Small intestine (tissue), 7 donors: ENCODE measurements at regions not wholly inside any gene's neighbourhood (a gene's known extent, or its start where the extent isn't known, plus 50 kb on each side); places are given as distances from the start of the nearest gene placed in this dataset.

ENCODE experiments used
- DNase-seq, 2 donors: peaks; one replicate each; pipeline versions ENCODE4 v3.0.0 to v3.0.0-alpha.2; 2013
- FAIRE-seq: peaks from 2 replicates; lab custom pipeline; 2012; peaks lifted over from hg19 to GRCh38; lab: Jason Lieb, UNC
- H3K27ac ChIP-seq, 3 donors: one replicate each; pipeline ENCODE4 v1.5.1; 2013; ENCODE audit warnings: low read length in 2 of 3, mild to moderate bottlenecking in 2 of 3, control low read depth in 1 of 3, inconsistent platforms in 1 of 3, low read depth in 1 of 3, moderate library complexity in 1 of 3
- H3K27me3 ChIP-seq, 3 donors: one replicate each; pipeline ENCODE4 v1.6.1; 2013; ENCODE audit warnings: low read length in 3 of 3, inconsistent platforms in 1 of 3; ENCODE audit not compliant: control insufficient read depth in 3 of 3, insufficient read depth in 3 of 3
- H3K36me3 ChIP-seq, 3 donors: one replicate each; pipeline ENCODE4 v1.6.1; 2013; ENCODE audit warnings: low read length in 3 of 3, inconsistent platforms in 1 of 3, low read depth in 1 of 3, mild to moderate bottlenecking in 1 of 3, moderate library complexity in 1 of 3; ENCODE audit not compliant: control insufficient read depth in 3 of 3, insufficient read depth in 2 of 3
- H3K4me1 ChIP-seq, 3 donors: one replicate each; pipeline ENCODE4 v1.6.1; 2013; ENCODE audit warnings: low read length in 2 of 3, inconsistent platforms in 1 of 3, low read depth in 1 of 3, mild to moderate bottlenecking in 1 of 3, moderate library complexity in 1 of 3; ENCODE audit not compliant: control insufficient read depth in 3 of 3, insufficient read depth in 2 of 3
- H3K4me3 ChIP-seq, 3 donors: one replicate each; pipeline ENCODE4 v1.5.1; 2013; ENCODE audit warnings: low read length in 3 of 3, control low read depth in 1 of 3, inconsistent platforms in 1 of 3, low read depth in 1 of 3, mild to moderate bottlenecking in 1 of 3, moderate library complexity in 1 of 3
- H3K9me3 ChIP-seq, 2 donors: one replicate each; pipeline ENCODE4 v1.6.1; 2013; ENCODE audit warnings: low read depth in 1 of 2, low read length in 1 of 2; ENCODE audit not compliant: control insufficient read depth in 2 of 2, insufficient read depth in 1 of 2
- WGBS, 3 donors: extraction: QIAGEN DNeasy Blood & Tissue Kit; methylation state at CpG; one replicate each; pipeline ENCODE4 v1.1.7; 2013; 5-methylcytosine and 5-hydroxymethylcytosine counted together
- donor health status: healthy with polysubstance abuse.
- donor health status: control.
- donor health status: control.
- donor health status: Bipolar disorder and iron deficiency.
- donor health status: healthy.

GRCh38 chr6:169078399-169079145 lies 175.1 kb downstream of the THBS2 start:
- DNase-seq (no peak), FAIRE-seq (no peak)
- WGBS, 3 donors: 87 to 92% (median 91%) methylated on average over 7 of the region's 7 CpGs
- Histone ChIP-seq H3K36me3 (no peaks in the 10 kb centered on the region), H3K4me3 (no peak overlapping the region), H3K9me3 (no peaks in the 10 kb centered on the region), H3K27ac (no peak overlapping the region), H3K4me1 (no peaks in the 10 kb centered on the region), H3K27me3 (peaks cover 0 to 2% (median 0%) of the 10 kb centered on the region in 3 donors)

GRCh38 chr6:169075915-169076654 lies 177.6 kb downstream of the THBS2 start:
- H3K36me3 ChIP-seq: no peaks in the 10 kb centered on the region
- WGBS, 3 donors: 67 to 79% (median 73%) methylated on average over 9 of the region's 9 CpGs
- H3K27me3 ChIP-seq: peaks cover 0 to 2% (median 0%) of the 10 kb centered on the region in 3 donors
- peak overlapping the region in 2 of 3 donors; percentile 48 to 63 for H3K27ac ChIP-seq
- H3K4me1 ChIP-seq: no peaks in the 10 kb centered on the region
- DNase-seq (no peak), FAIRE-seq (no peak)
- H3K9me3 ChIP-seq: no peaks in the 10 kb centered on the region
- H3K4me3 ChIP-seq: no peak overlapping the region

GRCh38 chr6:169075211-169075914 lies 178.3 kb downstream of the THBS2 start:
- no peaks in the 10 kb centered on the region for H3K36me3 ChIP-seq
- peak overlapping the region in 2 of 3 donors; percentile 71 to 72 for H3K27ac ChIP-seq
- DNase-seq (peak in 1 of 2 donors; percentile 21), FAIRE-seq (no peak)
- no peaks in the 10 kb centered on the region for H3K4me1 ChIP-seq
- WGBS, 3 donors: 64 to 84% (median 76%) methylated on average over 19 of the region's 19 CpGs
- no peaks in the 10 kb centered on the region for H3K9me3 ChIP-seq
- H3K27me3 ChIP-seq: peaks cover 0 to 2% (median 0%) of the 10 kb centered on the region in 3 donors
- no peak overlapping the region for H3K4me3 ChIP-seq

GRCh38 chr6:169074526-169074925 lies 179.1 kb downstream of the THBS2 start:
- no peaks in the 10 kb centered on the region for H3K4me1 ChIP-seq
- peak overlapping the region in 2 of 3 donors; percentile 56 to 72 for H3K27ac ChIP-seq
- H3K27me3 ChIP-seq: peaks cover 0 to 2% (median 0%) of the 10 kb centered on the region in 3 donors
- no peak for DNase-seq
- WGBS, 3 donors: 52 to 67% (median 65%) methylated on average over 4 of the region's 4 CpGs
- no peaks in the 10 kb centered on the region for H3K9me3 ChIP-seq
- no peaks in the 10 kb centered on the region for H3K36me3 ChIP-seq
- no peak overlapping the region for H3K4me3 ChIP-seq
- no peak for FAIRE-seq

- no peak overlapping the region for H3K4me3 ChIP-seq
- DNase-seq (no peak), FAIRE-seq (no peak)
- 61 to 81% (median 65%) methylated on average over 3 of the region's 3 CpGs for WGBS, 3 donors
- no peaks in the 10 kb centered on the region for H3K4me1 ChIP-seq
- H3K9me3 ChIP-seq: no peaks in the 10 kb centered on the region
- H3K27ac ChIP-seq: no peak overlapping the region
- no peaks in the 10 kb centered on the region for H3K36me3 ChIP-seq
- H3K27me3 ChIP-seq: peaks cover 0 to 2% (median 0%) of the 10 kb centered on the region in 3 donors
Observed at GRCh38 chr6:169073311-169073710, 180.3 kb downstream of the THBS2 start.

GRCh38 chr6:169072127-169073042 lies 181.3 kb downstream of the THBS2 start:
- DNase-seq: no peak

GRCh38 chr6:169071394-169071793 lies 182.3 kb downstream of the THBS2 start:
- Histone ChIP-seq H3K4me1 (no peaks in the 10 kb centered on the region), H3K27me3 (peaks cover 0 to 2% (median 0%) of the 10 kb centered on the region in 3 donors), H3K36me3 (no peaks in the 10 kb centered on the region), H3K9me3 (no peaks in the 10 kb centered on the region), H3K27ac (peak overlapping the region in 1 of 3 donors; percentile 59), H3K4me3 (no peak overlapping the region)
- no peak for FAIRE-seq
- 74 to 85% (median 81%) methylated on average over 7 of the region's 7 CpGs for WGBS, 3 donors
- no peak for DNase-seq

More at GRCh38 chr6:169072127-169073042, 181.3 kb downstream of the THBS2 start:
- Histone ChIP-seq H3K9me3 (no peaks in the 10 kb centered on the region), H3K27me3 (peaks cover 0 to 2% (median 0%) of the 10 kb centered on the region in 3 donors), H3K4me3 (no peak overlapping the region), H3K4me1 (no peaks in the 10 kb centered on the region), H3K27ac (no peak overlapping the region), H3K36me3 (no peaks in the 10 kb centered on the region)
- no peak for FAIRE-seq
- WGBS, 3 donors: 79 to 83% (median 81%) methylated on average over 23 of the region's 23 CpGs
